ENCODE measurements at regions not wholly inside any gene's neighbourhood (a gene's known extent, or its start where the extent isn't known, plus 50 kb on each side); places are given as distances from the start of the nearest gene placed in this dataset.

GRCh38 chr9:87245271-87245670 is 252.4 kb upstream of the DAPK1 start:
- no peak for DNase-seq (ENCODE audit: low read depth)

GRCh38 chr9:87247097-87247496 is 250.6 kb upstream of the DAPK1 start:
- no peak for DNase-seq (ENCODE audit: low read depth)

DNA sequence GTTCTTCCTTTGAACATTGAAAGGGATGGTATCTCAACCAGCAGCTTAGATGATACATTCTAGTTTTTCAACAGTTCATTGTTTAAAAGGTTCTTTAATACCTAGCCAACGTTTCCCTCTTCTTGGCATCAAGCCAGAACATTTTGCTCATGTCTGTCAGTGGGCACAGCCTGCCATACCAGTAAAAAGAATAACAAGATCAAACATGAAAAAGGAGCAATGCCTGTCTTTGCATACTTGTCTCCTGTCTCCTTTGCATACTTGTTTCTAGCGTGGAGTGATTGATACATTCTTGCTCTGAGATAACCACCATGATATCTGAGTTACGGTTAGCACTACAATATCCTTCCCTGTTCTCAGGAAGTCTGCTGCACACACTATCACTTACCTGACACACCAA is 248.6 kb upstream of the DAPK1 start:
- DNase-seq (ENCODE audit: low read depth), result no peak

DNA sequence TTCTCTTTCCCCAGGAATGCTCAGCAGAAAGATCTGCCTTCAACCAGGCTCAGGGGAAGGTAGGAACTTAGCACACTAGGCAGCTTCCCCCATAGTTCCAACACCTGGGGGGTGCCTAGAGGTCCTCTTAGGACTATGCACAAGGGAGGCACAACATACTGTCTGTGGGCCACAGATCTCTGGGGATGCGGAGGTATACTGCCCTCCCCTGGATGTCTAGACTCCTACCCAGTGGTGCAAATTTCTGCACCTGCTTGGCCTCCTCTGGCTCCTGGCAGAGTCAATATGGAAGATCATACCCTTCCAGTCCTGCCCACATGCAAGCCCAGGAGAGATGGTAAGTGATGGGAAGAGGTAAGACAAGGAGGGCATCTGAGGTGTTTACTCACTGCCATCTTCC is 247.5 kb upstream of the DAPK1 start:
- DNase-seq (ENCODE audit: low read depth), result no peak

- DNase-seq (ENCODE audit: low read depth), result no peak
These were observed 242.1 kb upstream of the DAPK1 start for GRCh38 chr9:87255431-87256155.

GRCh38 chr9:87256973-87257372 is 240.7 kb upstream of the DAPK1 start:
- no peak for DNase-seq (ENCODE audit: low read depth)

- DNase-seq (ENCODE audit: low read depth), result peak; percentile 46
These were observed 237.8 kb upstream of the DAPK1 start for GRCh38 chr9:87259543-87260518.

- DNase-seq (ENCODE audit: low read depth), result peak; percentile 36
These were observed 234.4 kb upstream of the DAPK1 start for GRCh38 chr9:87263291-87263690.

GRCh38 chr9:87266697-87267096 is 231.0 kb upstream of the DAPK1 start:
- DNase-seq (ENCODE audit: low read depth), result no peak

- DNase-seq (ENCODE audit: low read depth), result no peak
These were observed 230.2 kb upstream of the DAPK1 start for GRCh38 chr9:87267251-87268070.

GRCh38 chr9:87269296-87270176 is 228.1 kb upstream of the DAPK1 start:
- DNase-seq (ENCODE audit: low read depth), result no peak

DNA sequence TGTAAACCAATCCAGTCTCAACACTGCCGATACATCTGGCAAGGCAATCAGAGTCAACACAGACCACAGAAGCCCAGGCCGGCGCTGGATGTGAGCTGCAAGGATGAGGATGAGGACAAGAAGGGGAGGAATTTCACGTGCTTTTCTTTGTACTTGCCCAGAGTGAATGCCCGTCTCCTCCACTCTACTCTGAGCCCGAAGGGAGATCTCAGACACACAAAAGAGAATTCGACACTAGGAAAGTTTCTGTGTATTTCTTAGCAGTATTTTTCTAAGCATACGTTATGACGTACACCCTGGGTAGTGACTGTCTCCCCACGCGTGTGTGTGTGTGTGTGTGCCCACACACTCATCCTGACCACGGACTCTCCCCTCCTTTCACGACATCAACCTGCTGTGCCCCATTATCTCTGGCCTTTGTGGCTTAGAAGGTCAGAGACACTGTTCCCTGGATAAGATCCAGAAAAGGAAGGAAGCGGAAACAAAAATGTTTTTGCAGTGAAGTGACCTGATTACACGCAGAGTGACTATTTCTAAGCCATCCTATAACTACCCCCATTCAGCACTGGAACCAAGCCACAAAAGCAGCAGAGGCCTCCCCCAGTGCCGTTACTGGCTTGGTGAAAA is 227.3 kb upstream of the DAPK1 start:
- DNase-seq (ENCODE audit: low read depth), result peak; percentile 76

GRCh38 chr9:87270848-87271234 is 226.8 kb upstream of the DAPK1 start:
- no peak for DNase-seq (ENCODE audit: low read depth)

DNA sequence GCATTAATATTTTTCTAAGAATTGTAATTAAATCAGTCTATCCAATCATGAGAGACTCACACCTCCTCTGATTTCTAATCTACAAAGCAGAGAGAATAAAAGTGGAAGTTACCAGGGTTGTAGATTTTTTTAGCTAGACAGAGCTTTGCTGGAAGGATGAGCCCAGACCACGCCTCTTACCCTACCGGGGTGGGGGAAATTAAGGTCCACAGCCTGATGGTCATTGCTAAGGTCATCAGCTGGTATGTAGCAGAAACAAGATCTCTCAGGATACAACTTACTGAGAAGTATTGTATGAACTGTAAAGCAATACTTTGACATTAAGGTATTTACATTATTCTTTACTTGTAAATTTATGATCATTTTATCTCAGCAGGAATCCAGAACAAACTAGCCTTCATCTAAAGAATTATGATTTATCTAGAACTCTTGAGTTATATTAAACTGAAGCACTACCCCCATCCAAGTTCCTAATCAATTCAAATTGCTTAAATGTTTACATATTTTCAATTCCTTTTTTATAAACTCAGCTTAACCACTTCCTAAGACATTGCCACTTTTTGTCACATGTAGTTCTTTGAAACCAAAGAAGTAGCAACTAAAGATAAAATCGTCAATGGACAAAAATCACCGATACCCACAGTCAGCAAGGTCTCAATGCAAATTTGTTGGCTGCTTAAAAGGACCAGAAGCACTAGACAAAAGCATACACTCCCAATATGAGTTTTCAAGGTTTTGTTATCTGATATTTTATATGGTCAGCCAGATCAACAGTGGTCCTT is 225.8 kb upstream of the DAPK1 start:
- DNase-seq (ENCODE audit: low read depth), result no peak

- DNase-seq (ENCODE audit: low read depth), result peak; percentile 17
These were observed 222.5 kb upstream of the DAPK1 start for GRCh38 chr9:87275047-87275725.

DNA sequence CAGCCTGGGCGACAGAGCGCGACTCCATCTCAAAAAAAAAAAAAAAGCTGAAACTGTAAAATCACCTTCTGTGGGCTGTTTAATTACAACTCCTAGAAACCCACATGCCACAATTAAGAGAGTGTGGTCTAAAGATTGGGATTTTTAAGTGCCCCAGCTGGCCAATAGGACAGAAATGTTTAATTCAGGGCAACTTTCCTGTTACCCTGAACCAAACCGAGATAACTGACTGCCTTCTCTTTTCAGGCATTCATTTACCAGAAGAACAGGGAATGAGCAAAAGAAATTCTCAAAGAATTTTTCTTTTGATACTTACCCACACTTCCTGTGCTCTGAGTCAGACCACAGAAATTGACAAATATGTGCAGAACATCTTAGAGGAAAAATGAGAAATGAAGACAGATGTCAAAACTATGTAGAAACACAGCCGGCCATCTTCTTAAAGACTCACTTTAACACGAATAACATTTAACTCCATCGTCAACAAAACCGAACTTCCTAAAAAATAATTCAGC is 221.3 kb upstream of the DAPK1 start:
- peak; percentile 71 for DNase-seq (ENCODE audit: low read depth)

DNA sequence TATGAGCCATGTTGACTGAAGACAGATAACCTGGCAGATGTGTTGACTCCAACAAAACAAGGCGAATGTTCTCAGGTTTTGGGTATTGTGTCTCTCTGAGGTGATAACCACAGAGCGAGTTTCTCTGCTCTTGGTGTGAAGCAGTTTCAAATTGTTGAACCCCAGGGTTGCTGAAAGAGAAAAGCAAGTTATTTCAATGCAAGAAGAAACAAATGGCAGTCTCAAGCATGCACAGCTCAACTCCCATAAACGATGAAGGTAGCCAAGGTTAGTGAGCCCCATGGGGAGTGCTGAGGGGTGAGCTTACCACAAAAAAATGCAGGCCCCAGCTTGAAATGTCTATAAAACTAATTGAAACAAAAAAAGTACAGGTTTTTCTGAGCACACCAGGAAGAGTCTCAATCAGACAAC is 220.8 kb upstream of the DAPK1 start:
- peak; percentile 84 for DNase-seq (ENCODE audit: low read depth)

DNA sequence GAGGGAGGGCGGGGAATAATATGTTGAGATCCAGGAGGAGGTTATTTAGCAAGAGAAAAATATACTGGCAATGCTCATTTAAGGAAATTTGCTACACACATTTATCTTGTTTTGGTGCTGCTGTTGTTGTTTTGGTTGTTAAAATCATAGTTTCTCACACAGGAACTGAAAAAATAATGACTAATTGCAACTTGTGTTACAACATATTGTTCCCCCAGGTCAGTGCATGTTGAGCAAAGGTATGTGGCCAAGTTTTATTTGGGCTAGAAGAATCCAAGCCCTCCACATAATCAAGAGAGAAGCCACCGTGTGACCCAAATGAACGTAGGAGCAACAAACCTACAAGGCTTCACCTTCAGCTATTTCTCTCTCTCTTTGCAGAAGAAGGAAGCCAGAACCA is 220.3 kb upstream of the DAPK1 start:
- DNase-seq (ENCODE audit: low read depth), result peak; percentile 30

Data from Daoy (cell line).